Caco-2 (cell line): ENCODE measurements at regions not wholly inside any gene's neighbourhood (a gene's known extent, or its start where the extent isn't known, plus 50 kb on each side); places are given as distances from the start of the nearest gene placed in this dataset.

Experiments used
- BruUV-seq: library from RNA; stranded (reverse); fragments of 400-500 nt; replicated peaks from 2 replicates; lab custom pipeline; 2021; lab: Mats Ljungman, UMichigan
- CTCF ChIA-PET: fragments of 300-600 bp; sonication (Branson Sonifier 250); formaldehyde crosslinking; loops from one replicate; lab custom pipeline; 2022; ENCODE audit warnings: antibody characterized with exemption; lab: Charles Lee
- POLR2A ChIA-PET: fragments of 300-600 bp; sonication (Branson Sonifier 250); formaldehyde crosslinking; loops from one replicate; lab custom pipeline; 2022; ENCODE audit warnings: antibody characterized with exemption; lab: Charles Lee
- DNase-seq, 2 experiments: peaks; one replicate each; pipeline versions ENCODE4 v3.0.0 to v3.0.0-alpha.2; 2020 to 2022
- H3K27me3 ChIP-seq: replicated peaks from 2 replicates; pipeline ENCODE4 v1.6.0; 2011; ENCODE audit warnings: low read length; ENCODE audit not compliant: control insufficient read depth, insufficient read depth
- H3K36me3 ChIP-seq: 2 replicates; pipeline ENCODE4 v1.5.1; 2011; ENCODE audit warnings: low read length; ENCODE audit not compliant: control insufficient read depth, insufficient read depth
- H3K4me1 ChIP-seq: fragments of 250-450 bp; sonication (Bioruptor Pico); 2 replicates; pipeline ENCODE4 v1.5.1; 2020; ENCODE audit warnings: mild to moderate bottlenecking
- H3K4me3 ChIP-seq: 2 replicates; pipeline ENCODE4 v1.5.1; 2011; ENCODE audit warnings: low read depth, mild to moderate bottlenecking, control low read depth, low read length
- H3K9me3 ChIP-seq: fragments of 250-450 bp; sonication (Bioruptor Pico); 2 replicates; pipeline ENCODE4 v1.5.1; 2020; ENCODE audit warnings: mild to moderate bottlenecking, moderate library complexity
- H3K27ac Mint-ChIP-seq: one replicate; pipeline ENCODE4 v1.8.0; 2022; ENCODE audit warnings: mixed read lengths; ENCODE audit not compliant: unreplicated experiment
- H3K27me3 Mint-ChIP-seq: one replicate; pipeline ENCODE4 v1.8.0; 2022; ENCODE audit warnings: mixed read lengths; ENCODE audit not compliant: insufficient read depth, unreplicated experiment
- H3K36me3 Mint-ChIP-seq: one replicate; pipeline ENCODE4 v1.8.0; 2022; ENCODE audit warnings: mild to moderate bottlenecking, mixed read lengths; ENCODE audit not compliant: insufficient read depth, unreplicated experiment
- H3K4me1 Mint-ChIP-seq: one replicate; pipeline ENCODE4 v1.8.0; 2022; ENCODE audit warnings: low read depth, mixed read lengths; ENCODE audit not compliant: unreplicated experiment
- H3K4me3 Mint-ChIP-seq: one replicate; pipeline ENCODE4 v1.8.0; 2022; ENCODE audit warnings: mild to moderate bottlenecking, moderate library complexity, mixed read lengths; ENCODE audit not compliant: unreplicated experiment
- H3K9me3 Mint-ChIP-seq: one replicate; pipeline ENCODE4 v1.8.0; 2022; ENCODE audit warnings: mixed read lengths; ENCODE audit not compliant: unreplicated experiment
- CTCF ChIP-seq, 2 experiments: fragments of 200-600 bp in 1 of 2; IDR thresholded peaks; 1 replicate in 1 of 2; 2 replicates in 1 of 2; pipeline versions ENCODE4 v1.5.1 to v1.8.0; 2011 to 2022; ENCODE audit warnings: antibody characterized with exemption in 1 of 2, control low read depth in 1 of 2, inconsistent platforms in 1 of 2, low read depth in 1 of 2, low read length in 1 of 2, mild to moderate bottlenecking in 1 of 2, moderate library complexity in 1 of 2; ENCODE audit not compliant: insufficient read depth in 1 of 2, severe bottlenecking in 1 of 2, unreplicated experiment in 1 of 2
- intact Hi-C: fragments of 100-400 bp; cut with micrococcal nuclease; formaldehyde crosslinking; loops from one replicate; pipeline ENCODE4 v1.10.0; 2022; ENCODE audit not compliant: unreplicated experiment

GRCh38 chr7:32170838-32171237, 100.6 kb upstream of the PDE1C start:
- CTCF ChIA-PET: no interaction called here
- intact Hi-C loops: no loop called here
- Histone ChIP-seq H3K4me3 (no peak overlapping the region), H3K9me3 (no peaks in the 10 kb centered on the region), H3K36me3 (no peaks in the 10 kb centered on the region), H3K4me1 (no peaks in the 10 kb centered on the region), H3K27me3 (no peaks in the 10 kb centered on the region)
- Mint-ChIP-seq H3K27ac (no peak overlapping the region), H3K4me1 (no peaks in the 10 kb centered on the region), H3K9me3 (no peaks in the 10 kb centered on the region), H3K27me3 (peaks cover 3% of the 10 kb centered on the region), H3K36me3 (no peaks in the 10 kb centered on the region), H3K4me3 (no peak overlapping the region)
- no peak for TF ChIP-seq CTCF (IDR thresholded peaks at IDR 0.05; ENCODE audit: insufficient read depth in 1 of 2, low read depth in 1 of 2, low read length in 1 of 2, severe bottlenecking in 1 of 2, unreplicated experiment in 1 of 2)
- no peak for DNase-seq
- POLR2A ChIA-PET: no interaction called here
- BruUV-seq: no TSS peak

GRCh38 chr7:32169228-32169627, 99.0 kb upstream of the PDE1C start:
- no peak overlapping the region for H3K4me3 Mint-ChIP-seq
- intact Hi-C loops: no loop called here
- Histone ChIP-seq H3K36me3 (no peaks in the 10 kb centered on the region), H3K4me3 (no peak overlapping the region), H3K4me1 (no peaks in the 10 kb centered on the region), H3K27me3 (no peaks in the 10 kb centered on the region), H3K9me3 (no peaks in the 10 kb centered on the region)
- POLR2A ChIA-PET: no interaction called here
- no TSS peak for BruUV-seq
- no peak overlapping the region for H3K27ac Mint-ChIP-seq
- H3K9me3 Mint-ChIP-seq: no peaks in the 10 kb centered on the region
- H3K27me3 Mint-ChIP-seq: no peaks in the 10 kb centered on the region
- no peaks in the 10 kb centered on the region for H3K4me1 Mint-ChIP-seq
- TF ChIP-seq CTCF (IDR thresholded peaks at IDR 0.05; ENCODE audit: insufficient read depth in 1 of 2, low read depth in 1 of 2, low read length in 1 of 2, severe bottlenecking in 1 of 2, unreplicated experiment in 1 of 2): no peak
- CTCF ChIA-PET: no interaction called here
- no peaks in the 10 kb centered on the region for H3K36me3 Mint-ChIP-seq
- DNase-seq: no peak

GRCh38 chr7:32167815-32168214, 97.6 kb upstream of the PDE1C start:
- no peak overlapping the region for H3K27ac Mint-ChIP-seq
- Histone ChIP-seq H3K4me3 (no peak overlapping the region), H3K36me3 (no peaks in the 10 kb centered on the region), H3K9me3 (no peaks in the 10 kb centered on the region), H3K4me1 (no peaks in the 10 kb centered on the region; the same call in 1 of the 2 replicates), H3K27me3 (no peaks in the 10 kb centered on the region)
- no peak overlapping the region for H3K4me3 Mint-ChIP-seq
- DNase-seq: no peak
- no peaks in the 10 kb centered on the region for H3K4me1 Mint-ChIP-seq
- H3K36me3 Mint-ChIP-seq: no peaks in the 10 kb centered on the region
- no peaks in the 10 kb centered on the region for H3K27me3 Mint-ChIP-seq
- no TSS peak for BruUV-seq
- ChIA-PET CTCF (no interaction called here), POLR2A (no interaction called here)
- no peaks in the 10 kb centered on the region for H3K9me3 Mint-ChIP-seq
- no peak for TF ChIP-seq CTCF (IDR thresholded peaks at IDR 0.05; ENCODE audit: insufficient read depth in 1 of 2, low read depth in 1 of 2, low read length in 1 of 2, severe bottlenecking in 1 of 2, unreplicated experiment in 1 of 2)
- intact Hi-C loops: no loop called here
